HG03039 (cell line): ENCODE measurements at regions not wholly inside any gene's neighbourhood (a gene's known extent, or its start where the extent isn't known, plus 50 kb on each side); places are given as distances from the start of the nearest gene placed in this dataset.
"Not testable (repeated sequence)": the region's sequence is repeated elsewhere in the genome, so short reads cannot be mapped to it uniquely, and the experiment has no call there.

Source experiments
- ATAC-seq: cut with Tn5 transposase; IDR thresholded peaks from one replicate; pipeline ENCODE4 v1.9.1; 2021; ENCODE audit warnings: mild to moderate bottlenecking, moderate library complexity; ENCODE audit not compliant: unreplicated experiment

DNA sequence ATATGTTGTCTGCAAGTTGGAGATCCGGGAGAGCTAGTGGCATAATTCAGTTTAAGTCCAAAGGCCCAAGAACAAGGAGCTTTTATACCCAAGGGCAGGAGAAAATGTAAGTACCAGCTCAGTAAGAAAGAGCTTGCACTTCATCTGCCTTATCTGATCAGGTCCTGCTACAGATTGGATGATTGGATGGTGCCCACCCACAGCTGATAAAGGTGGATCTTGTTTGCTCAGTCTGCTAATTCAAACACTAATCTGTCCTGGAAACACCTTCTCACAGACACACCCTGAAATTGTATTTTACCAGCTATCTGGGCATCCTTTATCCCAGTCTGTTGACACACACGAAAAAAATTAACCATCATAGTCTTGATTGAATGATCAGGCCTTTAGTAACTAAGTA is 230.7 kb upstream of the SLC16A7 start:
- no peak for ATAC-seq

DNA sequence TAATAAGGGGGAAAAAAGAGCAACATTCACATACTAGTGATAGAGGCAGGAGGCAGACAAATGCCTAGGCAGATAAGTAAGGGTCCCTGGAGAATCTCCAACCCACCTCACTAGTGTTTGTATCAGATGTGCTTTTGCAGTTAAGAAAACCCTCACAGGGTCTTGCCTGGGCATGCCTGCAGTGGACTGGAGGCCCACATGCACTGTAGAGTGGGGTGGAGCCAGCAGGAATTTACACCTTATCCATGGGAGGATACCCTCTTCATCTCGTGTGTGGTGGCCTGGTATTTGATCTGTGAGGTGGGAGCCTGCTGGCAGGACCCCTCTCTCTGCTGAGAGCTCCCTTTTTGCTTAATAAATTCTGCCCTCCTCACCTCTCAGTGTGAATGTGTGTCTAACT is 238.0 kb upstream of the SLC16A7 start:
- no peak for ATAC-seq

DNA sequence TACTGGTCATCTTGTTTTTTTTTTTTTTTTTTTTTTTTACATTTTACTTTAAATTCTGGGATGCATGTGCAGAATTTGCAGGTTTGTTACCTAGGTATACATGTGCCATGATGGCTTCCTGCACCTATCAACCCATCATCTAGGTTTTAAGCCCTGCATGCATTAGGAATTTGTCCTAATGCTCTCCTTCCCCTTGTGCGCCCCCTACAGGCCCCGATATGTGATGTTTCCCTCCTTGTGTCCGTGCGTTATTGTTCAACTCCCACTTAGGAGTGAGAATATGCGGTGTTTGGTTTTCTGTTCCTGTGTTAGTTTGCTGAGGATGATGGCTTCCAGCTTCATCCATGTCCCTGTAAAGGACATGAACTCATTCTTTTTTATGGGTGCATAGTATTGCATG is 249.6 kb upstream of the SLC16A7 start:
- ATAC-seq = not testable (repeated sequence)

DNA sequence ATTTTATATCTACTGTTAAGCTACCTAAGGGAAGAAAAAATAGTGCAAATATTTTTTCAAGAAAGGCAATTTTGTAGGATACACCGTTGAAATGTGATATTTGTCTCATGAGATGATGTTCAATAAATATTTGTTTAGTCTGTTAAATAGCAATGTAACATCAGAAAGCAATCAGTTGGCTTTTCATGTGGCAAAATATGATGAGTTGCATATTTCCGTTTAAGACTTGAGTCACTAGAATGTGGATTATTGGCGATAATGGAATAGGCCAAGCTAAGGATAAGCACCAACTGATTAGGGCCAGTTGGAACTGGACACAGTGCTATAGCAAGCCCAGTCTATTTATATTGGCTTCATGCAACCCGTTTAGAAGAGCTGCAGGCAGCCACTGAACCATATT is 250.4 kb upstream of the SLC16A7 start:
- ATAC-seq = no peak

DNA sequence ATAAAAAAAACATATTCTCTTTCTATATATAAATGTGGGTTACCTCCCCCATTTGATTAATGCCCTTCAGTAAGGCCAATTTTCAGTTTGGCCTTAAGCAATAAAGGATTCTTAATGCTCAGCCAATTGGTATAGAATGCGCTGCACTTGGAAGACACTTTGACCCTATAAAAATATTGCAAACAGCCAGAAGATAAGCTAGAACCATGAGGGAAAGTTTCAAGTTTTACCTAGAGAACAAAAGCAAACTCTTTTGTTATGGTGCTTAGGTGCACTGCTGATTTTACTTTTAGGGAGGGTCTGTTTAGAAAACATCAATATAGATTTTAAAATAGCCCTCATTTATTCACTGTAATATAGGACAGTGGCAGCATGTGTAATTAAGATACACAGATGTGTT is 251.6 kb upstream of the SLC16A7 start:
- no peak for ATAC-seq

DNA sequence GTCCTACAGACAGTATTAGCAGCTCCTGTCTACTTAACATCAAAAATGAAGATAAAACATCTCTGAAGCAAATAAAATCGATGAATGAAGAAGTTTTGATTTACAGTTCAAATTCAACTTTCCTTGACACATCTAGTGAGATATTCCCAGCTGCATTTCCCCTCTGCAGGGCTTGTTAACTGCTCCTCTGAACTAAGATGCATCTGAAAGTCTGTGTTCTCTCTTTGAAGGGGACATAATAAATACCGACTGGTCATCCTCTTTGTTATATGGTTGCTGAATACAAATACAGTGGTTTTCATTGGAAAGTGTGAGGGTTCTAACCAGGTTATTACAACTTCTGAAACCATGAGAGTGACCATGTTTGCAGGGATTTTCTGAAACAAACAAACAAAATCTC is 266.4 kb upstream of the SLC16A7 start:
- no peak for ATAC-seq

DNA sequence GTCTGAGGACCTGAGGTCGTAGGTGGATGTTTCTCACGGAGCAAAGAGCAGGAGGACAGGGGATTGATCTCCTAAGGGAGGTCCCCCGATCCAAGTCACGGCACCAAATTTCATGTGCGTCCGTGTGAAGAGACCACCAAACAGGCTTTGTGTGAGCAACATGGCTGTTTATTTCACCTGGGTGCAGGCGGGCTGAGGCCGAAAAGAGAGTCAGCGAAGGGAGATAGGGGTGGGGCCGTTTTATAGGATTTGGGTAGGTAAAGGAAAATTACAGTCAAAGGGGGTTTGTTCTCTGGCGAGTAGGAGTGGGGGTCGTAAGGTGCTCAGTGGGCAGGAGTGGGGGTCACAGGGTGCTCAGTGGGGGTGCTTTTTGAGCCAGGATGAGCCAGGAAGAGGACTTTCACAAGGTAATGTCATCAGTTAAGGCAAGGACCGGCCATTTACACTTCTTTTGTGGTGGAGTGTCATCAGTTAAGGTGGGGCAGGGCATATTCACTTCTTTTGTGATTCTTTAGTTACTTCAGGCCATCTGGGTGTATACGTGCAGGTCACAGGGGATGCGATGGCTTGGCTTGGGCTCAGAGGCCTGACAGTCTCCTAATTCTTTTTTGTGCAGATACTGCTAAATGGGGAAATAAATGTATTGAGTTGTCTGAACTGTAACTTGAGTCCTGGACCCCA is 267.3 kb upstream of the SLC16A7 start:
- not testable (repeated sequence) for ATAC-seq

DNA sequence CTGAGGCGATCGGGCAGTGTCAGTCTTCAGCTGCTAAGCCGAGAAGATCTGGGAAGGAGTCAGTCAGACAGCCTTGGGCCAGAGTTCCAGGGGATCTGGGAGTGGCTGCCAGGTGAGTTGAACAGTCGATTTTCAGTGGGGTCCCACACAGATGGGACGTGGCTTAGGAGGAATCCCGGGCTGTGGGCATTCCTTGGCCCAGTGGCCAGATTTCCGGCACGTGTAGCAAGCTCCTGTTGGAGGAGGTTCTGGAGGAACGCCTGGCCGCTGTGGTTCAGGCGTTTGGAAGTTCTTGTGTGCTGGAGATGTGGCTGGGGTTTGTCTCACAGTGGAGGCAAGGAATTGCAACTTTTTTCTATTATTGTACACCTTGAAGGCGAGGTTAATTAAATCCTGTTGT is 269.4 kb upstream of the SLC16A7 start:
- not testable (repeated sequence) for ATAC-seq

DNA sequence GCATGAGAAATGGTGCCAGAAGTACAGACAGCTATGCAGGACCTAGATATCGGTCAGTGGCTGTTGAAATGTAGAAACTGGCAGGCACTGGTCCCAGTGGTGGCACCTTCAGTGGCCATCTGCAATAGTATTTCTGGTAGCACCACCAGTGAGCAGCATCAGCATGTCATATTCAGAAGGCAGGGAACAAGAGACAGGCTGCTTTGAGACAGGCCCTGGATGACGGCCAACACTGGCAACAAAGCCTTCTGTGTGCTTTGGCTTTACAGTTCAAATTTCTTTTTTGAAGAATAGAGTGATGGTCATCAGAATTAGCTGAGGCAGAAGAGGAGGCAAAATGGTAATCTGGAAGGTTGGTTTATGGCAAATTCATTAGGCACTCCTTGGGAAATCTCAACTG is 273.4 kb upstream of the SLC16A7 start:
- no peak for ATAC-seq

DNA sequence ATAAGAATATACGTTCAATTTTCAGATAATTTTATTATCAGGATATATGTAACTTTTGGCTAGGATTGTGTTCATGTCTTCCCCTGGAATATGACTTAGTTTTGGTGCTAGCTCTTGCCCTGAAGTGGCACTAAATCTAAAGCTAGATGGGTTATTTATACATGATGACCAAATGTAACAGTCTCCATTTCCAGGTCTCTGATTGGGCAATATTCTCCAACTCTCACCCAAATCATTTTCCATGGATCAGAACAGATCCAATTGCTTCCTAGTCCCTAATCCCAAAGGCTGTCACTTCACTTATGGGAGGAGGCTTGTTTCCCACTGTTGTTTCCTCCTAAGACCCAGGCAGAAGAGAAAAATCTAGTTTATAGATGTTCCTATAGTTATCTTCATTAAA is 274.6 kb upstream of the SLC16A7 start:
- no peak for ATAC-seq

DNA sequence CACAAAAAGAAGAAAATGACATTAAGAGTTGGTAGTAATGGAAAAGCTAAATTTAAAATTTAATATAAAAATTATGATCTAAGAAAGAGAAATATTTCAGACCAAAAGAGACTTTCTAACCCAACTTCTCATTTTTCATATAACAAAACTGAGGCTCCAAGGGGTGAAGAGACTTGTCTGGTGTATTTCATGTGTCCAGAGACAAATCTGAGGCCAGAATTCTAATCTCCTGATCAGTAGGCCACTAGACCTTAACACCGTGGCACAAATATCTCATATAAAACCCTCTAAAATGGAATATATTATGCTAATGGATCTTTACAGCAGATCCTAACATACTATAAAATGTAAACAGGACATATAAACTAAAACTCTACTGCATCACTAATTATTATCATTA is 275.7 kb upstream of the SLC16A7 start:
- ATAC-seq = no peak

DNA sequence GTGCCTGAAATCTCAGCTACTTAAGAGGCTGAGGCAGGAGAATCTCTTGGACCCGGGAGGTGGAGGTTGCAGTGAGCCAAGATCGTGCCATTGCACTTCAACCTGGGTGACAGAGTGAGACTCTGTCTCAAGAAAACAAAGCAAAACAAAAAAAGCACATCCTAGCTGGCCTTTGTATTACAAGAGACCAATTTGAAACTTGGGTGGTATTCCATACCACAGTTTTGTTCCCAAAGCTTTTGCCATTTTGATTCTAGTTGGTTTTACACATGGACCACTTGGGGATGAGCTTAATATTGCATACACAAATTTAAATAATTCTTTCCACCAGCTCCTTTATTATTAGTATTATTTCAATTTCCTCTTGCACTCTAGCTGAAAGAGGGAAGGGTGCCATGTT is 276.9 kb upstream of the SLC16A7 start:
- no peak for ATAC-seq

DNA sequence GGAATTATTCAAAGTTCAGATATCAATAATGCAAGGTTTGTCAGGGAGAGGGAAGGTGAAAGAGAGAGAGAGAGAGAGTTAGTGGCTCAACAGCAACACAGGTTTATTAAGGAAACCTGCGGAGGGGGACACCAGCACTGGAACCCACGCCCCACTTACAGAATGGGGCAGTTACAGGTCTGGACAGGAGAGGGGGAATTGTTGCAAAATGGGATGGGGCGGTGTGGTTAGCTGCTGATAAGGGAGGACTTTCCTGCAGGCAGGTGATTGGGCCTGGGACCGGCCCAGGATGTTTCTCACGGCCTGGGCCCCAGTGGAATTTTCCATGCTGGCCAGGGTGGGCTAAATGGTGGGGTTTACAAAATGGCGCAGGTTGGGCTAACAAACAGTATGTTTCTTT is 278.2 kb upstream of the SLC16A7 start:
- ATAC-seq = no peak

DNA sequence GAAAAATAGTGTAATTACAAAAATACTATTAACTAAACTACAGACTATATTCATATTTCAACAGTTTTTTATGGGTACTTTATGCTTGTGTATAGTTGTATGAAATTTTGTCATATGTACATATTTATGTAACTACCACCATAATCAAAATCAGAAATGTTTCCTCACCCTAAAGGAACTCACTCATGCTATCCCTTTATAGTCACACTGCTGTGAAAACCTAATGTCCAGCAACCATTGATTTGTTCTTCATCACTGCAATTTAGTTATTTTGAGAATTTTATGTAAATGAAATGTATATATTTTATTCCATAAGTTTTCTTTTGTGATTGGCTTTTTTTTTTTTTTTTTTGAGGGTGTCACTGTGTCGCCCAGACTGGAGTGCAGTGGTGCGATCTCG is 278.9 kb upstream of the SLC16A7 start:
- no peak for ATAC-seq

DNA sequence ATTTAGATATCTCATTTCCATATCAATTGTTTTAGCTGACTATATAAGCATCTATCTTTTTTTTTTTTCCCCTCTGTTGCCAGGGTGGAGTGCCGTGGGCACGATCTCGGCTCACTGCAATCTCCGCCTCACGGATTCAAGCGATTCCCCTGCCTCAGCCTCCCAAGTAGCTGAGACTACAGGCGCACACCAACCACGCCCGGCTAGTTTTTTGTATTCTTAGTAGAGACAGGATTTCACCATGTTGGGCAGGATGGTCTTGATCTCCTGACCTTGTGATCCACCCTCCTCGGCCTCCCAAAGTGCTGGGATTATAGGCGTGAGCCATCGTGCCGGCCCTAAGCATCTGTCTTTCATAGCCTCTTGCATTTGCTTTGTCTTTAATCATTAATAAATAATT is 279.5 kb upstream of the SLC16A7 start:
- not testable (repeated sequence) for ATAC-seq

DNA sequence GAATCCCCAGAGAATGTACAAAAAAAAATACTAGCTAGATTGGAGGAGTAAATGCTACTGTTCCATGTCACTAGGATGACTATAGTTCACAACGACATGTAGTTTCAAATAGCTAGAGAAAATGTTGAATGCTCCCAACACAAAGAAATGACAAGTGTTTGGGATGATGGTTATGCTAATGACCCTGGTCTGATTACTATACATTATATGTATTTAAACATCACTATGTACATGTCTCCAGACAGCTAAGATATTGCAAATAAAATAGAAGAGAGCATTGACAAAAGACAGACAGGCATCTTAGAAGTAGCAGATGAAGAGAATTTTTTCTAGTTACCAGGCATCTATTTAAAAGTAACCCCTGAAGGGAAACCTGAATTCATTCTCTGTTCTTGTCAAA is 281.6 kb upstream of the SLC16A7 start:
- no peak for ATAC-seq

DNA sequence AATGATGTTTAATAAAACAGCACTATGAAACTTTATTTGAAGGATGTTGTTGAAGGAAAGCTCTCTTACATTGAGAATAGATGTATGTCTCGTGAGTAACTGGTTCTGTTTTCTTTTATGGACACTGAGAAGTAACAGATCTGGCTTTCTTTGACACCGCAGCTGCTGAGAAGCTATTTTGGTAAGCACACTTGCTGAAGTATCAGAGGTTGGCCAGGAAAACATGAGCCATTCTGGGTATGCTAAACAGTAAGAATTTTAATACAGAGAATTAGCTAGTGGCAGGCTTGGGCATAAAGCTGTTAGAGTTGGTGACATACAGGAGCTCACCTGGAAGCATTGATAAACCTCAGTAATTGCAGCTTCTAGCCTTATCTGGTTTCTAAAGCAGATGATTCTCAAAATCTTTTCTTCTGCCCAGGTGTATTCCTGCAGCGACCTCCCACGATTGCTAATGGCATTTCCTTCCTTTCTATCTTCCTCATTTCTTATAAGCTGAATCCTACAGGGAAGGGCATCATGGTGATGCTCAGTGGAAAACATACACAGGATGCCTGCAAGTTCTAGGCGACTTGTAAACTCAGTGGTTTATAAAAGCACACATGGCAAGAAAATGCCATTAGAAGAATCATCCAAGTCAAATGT is 291.6 kb upstream of the SLC16A7 start:
- no peak for ATAC-seq

DNA sequence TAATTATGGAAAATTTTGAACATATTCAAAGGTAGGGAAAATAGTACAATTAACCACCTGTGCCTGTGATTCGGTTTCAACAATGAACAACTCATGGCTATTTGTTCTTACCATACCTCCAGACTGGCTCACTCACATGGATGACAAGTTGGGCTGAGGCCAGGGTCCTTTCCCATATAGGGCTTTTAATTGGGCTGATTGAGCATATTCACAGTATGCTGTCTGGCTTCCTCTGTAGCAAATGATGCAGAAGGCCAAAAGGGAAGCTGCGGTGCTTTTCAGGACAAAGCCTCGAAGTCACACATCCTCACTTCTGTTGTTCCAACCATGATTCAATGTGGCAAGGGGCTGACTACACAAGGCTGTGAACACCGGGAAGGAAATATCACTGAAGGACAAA is 297.5 kb upstream of the SLC16A7 start:
- ATAC-seq = no peak

DNA sequence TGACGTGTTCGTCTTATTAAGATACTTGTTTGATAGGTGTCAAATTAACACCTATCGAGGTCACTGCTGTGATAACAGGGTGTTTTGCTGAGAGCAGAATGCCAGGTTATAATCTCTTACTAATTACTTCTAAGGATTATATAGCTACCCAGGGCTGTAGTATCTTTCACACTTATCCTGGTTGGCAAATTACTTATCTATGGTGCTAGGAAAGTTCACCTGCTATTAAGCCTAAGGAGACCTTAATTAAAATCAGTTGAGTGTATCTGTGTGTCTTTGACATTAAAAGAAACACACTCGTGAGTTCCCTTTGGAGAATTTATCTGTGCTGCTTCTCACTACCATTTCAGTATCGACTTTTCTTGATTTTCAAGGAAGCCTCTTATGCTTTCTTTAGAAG is 301.6 kb upstream of the SLC16A7 start:
- ATAC-seq = no peak

DNA sequence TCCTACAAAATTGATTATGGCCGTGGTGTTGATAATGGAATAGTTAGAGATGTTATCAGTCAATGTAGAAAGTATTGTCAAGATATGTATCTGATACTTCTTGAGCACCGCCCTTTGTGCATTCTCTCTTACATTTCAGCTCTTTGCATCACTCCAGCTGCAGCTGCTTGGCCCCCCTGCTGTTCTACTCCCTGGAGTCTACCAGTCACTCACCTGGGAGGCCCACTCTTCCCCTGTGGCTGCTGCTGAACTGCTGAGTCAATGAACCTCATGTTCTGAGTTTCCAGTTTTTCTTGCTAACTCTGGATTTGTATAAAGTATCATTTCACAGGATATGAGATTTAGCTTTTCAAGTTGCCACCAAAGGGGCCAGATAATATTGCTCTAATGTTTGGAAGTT is 312.8 kb upstream of the SLC16A7 start:
- ATAC-seq = no peak

DNA sequence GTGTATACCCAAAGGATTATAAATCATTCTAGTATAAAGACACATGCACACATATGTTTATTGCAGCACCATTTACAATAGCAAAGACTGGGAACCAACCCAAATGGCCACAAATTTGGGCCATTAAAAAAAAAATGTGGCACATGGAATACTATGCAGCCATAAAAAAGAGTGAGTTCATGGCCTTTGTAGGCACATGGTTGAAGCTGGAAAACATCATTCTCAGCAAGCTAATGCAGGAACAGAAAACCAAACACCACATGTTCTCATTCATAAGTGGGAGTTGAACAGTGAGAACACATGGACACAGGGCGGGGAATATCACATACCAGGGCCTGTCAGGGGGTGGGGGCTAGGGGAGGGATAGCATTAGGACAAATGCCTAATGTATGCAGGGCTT is 322.3 kb upstream of the SLC16A7 start:
- not testable (repeated sequence) for ATAC-seq

DNA sequence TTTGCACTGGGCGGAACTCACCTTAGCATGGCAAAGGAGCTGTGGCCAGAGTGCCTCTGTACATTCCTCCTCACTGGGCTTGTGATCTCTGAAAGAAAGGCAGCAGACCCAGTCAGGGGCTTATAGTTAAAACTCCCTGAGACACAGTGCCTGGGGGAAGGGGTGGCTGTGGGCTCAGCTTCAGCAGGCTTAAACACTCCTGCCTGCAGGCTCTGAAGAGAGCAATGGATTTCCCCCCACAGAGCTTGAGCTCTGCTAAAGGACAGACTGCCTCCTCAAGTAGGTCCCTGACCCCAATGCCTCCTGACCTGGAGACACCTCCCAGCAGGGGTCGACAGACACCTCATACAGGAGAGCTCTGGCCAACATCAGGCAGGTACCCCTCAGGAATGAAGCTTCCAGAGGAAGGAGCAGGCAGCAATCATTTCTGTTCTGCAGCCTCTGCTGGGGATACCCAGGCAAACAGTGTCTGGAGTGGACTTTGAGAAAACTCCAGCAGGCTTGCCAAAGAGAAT is 327.5 kb upstream of the SLC16A7 start:
- no peak for ATAC-seq

DNA sequence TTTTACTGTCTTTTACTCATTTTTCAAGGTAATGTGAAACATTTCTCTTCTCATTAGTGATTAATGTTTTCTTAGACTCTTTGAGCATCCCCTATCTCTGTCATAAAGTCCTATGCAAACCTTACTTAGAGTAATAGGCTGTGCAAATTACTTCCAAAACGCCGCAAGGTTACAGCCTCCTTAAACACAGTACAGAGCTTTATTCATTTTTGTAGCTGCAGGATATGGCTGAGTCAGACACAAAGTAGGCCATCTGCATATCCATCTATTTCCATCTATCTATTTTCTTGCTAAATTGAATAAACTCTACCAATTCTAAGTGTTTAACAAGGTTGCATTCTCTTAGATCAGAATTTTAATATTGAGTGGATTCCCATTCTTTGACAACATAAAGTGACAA is 335.6 kb upstream of the SLC16A7 start:
- ATAC-seq = no peak
